ENCODE measurements at regions not wholly inside any gene's neighbourhood (a gene's known extent, or its start where the extent isn't known, plus 50 kb on each side); places are given as distances from the start of the nearest gene placed in this dataset.

- TF ChIP-seq CBX5 (CRISPR knock-in tag; IDR thresholded peaks at IDR 0.05; ENCODE audit: borderline replicate concordance), result no peak
- TF ChIP-seq MAX (IDR thresholded peaks at IDR 0.05), result no peak
- no peak for TF ChIP-seq CTCF (CRISPR knock-in tag; IDR thresholded peaks at IDR 0.05)
- no peak for TF ChIP-seq ZNF318 (CRISPR knock-in tag; IDR thresholded peaks at IDR 0.05)
- TF ChIP-seq ZSCAN25 (CRISPR knock-in tag; IDR thresholded peaks at IDR 0.05), result no peak
- no peak for TF ChIP-seq JUND (CRISPR knock-in tag; IDR thresholded peaks at IDR 0.05)
- TF ChIP-seq ZNF777 (CRISPR knock-in tag; IDR thresholded peaks at IDR 0.05), result no peak
- TF ChIP-seq TFAP4 (IDR thresholded peaks at IDR 0.05; ENCODE audit: borderline replicate concordance, low read depth), result no peak
- TF ChIP-seq KDM6A (CRISPR knock-in tag; IDR thresholded peaks at IDR 0.05; ENCODE audit: low read depth), result no peak
Measured at GRCh38 chr2:126543081-126543480, 112.9 kb upstream of the GYPC start.

All from HepG2 (cell line).